Chondrocyte (in vitro differentiated cells): ENCODE measurements at regions not wholly inside any gene's neighbourhood (a gene's known extent, or its start where the extent isn't known, plus 50 kb on each side); places are given as distances from the start of the nearest gene placed in this dataset.
A peak's percentile ranks its signal among the peaks of the same experiment; 100 is the strongest.
"Not testable (repeated sequence)": the region's sequence is repeated elsewhere in the genome, so short reads cannot be mapped to it uniquely, and the experiment has no call there.

ENCODE experiments used
- DNase-seq: peaks from one replicate; pipeline ENCODE4 v3.0.0; 2021; ENCODE audit warnings: mixed read lengths, low spot score
- H3K27ac Mint-ChIP-seq: one replicate; pipeline ENCODE4 v1.8.0; 2021; ENCODE audit warnings: mild to moderate bottlenecking, moderate library complexity, mixed read lengths; ENCODE audit not compliant: unreplicated experiment
- H3K27me3 Mint-ChIP-seq: 2 replicates; pipeline ENCODE4 v1.8.0; 2021; ENCODE audit warnings: low read depth, mixed read lengths
- H3K36me3 Mint-ChIP-seq: 2 replicates; pipeline ENCODE4 v1.8.0; 2021; ENCODE audit warnings: low read depth, mixed read lengths
- H3K4me1 Mint-ChIP-seq: 2 replicates; pipeline ENCODE4 v1.8.0; 2021; ENCODE audit warnings: low read depth, mild to moderate bottlenecking, mixed read lengths
- H3K4me3 Mint-ChIP-seq: one replicate; pipeline ENCODE4 v1.8.0; 2021; ENCODE audit warnings: mild to moderate bottlenecking, moderate library complexity, mixed read lengths; ENCODE audit not compliant: unreplicated experiment
- H3K9me3 Mint-ChIP-seq: 2 replicates; pipeline ENCODE4 v1.8.0; 2021; ENCODE audit warnings: low read depth, mixed read lengths
- CTCF ChIP-seq: fragments of 200-600 bp; sonication (generic); IDR thresholded peaks from 2 replicates; pipeline ENCODE4 v1.5.0; 2021; ENCODE audit warnings: antibody characterized with exemption, mild to moderate bottlenecking, moderate library complexity

GRCh38 chr17:20791626-20792025 is 212.1 kb downstream of the CDRT15L2 start:
- no peaks in the 10 kb centered on the region for H3K9me3 Mint-ChIP-seq
- no peak overlapping the region for H3K27ac Mint-ChIP-seq
- H3K27me3 Mint-ChIP-seq: peaks cover 4% of the 10 kb centered on the region
- no peaks in the 10 kb centered on the region for H3K36me3 Mint-ChIP-seq
- H3K4me1 Mint-ChIP-seq: peaks cover 6% of the 10 kb centered on the region
- no peak for DNase-seq
- TF ChIP-seq CTCF: no peak
- no peak overlapping the region for H3K4me3 Mint-ChIP-seq

GRCh38 chr17:20794532-20794931 is 215.0 kb downstream of the CDRT15L2 start:
- H3K27ac Mint-ChIP-seq, H3K36me3 Mint-ChIP-seq, H3K9me3 Mint-ChIP-seq: not testable (repeated sequence)

GRCh38 chr17:20797292-20797691 is 217.8 kb downstream of the CDRT15L2 start:
- no peak for DNase-seq
- TF ChIP-seq CTCF: no peak
- Mint-ChIP-seq H3K4me1 (peaks cover 15% of the 10 kb centered on the region), H3K9me3 (no peaks in the 10 kb centered on the region), H3K4me3 (no peak overlapping the region), H3K27me3 (no peaks in the 10 kb centered on the region), H3K36me3 (no peaks in the 10 kb centered on the region), H3K27ac (no peak overlapping the region)

More at GRCh38 chr17:20794532-20794931, 215.0 kb downstream of the CDRT15L2 start:
- H3K4me1 Mint-ChIP-seq, H3K4me3 Mint-ChIP-seq, H3K27me3 Mint-ChIP-seq, DNase-seq: not testable (repeated sequence)
- TF ChIP-seq CTCF: peak; percentile 43

- Mint-ChIP-seq H3K27me3 (no peaks in the 10 kb centered on the region), H3K27ac (peak overlapping the region; percentile 63), H3K9me3 (no peaks in the 10 kb centered on the region)
These were observed 220.6 kb downstream of the CDRT15L2 start for GRCh38 chr17:20800146-20800545.

GRCh38 chr17:20805751-20806150 is 226.2 kb downstream of the CDRT15L2 start:
- no peaks in the 10 kb centered on the region for H3K27me3 Mint-ChIP-seq
- no peaks in the 10 kb centered on the region for H3K36me3 Mint-ChIP-seq
- H3K4me3 Mint-ChIP-seq: no peak overlapping the region
- H3K9me3 Mint-ChIP-seq: peaks cover 5% of the 10 kb centered on the region
- no peak overlapping the region for H3K27ac Mint-ChIP-seq
- no peak for DNase-seq
- TF ChIP-seq CTCF: no peak
- H3K4me1 Mint-ChIP-seq: peaks cover 5% of the 10 kb centered on the region

More at GRCh38 chr17:20800146-20800545, 220.6 kb downstream of the CDRT15L2 start:
- TF ChIP-seq CTCF: no peak
- Mint-ChIP-seq H3K4me3 (no peak overlapping the region), H3K36me3 (no peaks in the 10 kb centered on the region), H3K4me1 (peaks cover 15% of the 10 kb centered on the region)
- DNase-seq: no peak

GRCh38 chr17:20807566-20807965 is 228.0 kb downstream of the CDRT15L2 start:
- not testable (repeated sequence) for H3K27me3 Mint-ChIP-seq, H3K4me1 Mint-ChIP-seq, DNase-seq, H3K4me3 Mint-ChIP-seq, H3K9me3 Mint-ChIP-seq, H3K27ac Mint-ChIP-seq, H3K36me3 Mint-ChIP-seq

- H3K9me3 Mint-ChIP-seq, H3K27me3 Mint-ChIP-seq, H3K4me1 Mint-ChIP-seq: not testable (repeated sequence)
These were observed 227.4 kb downstream of the USP22 start for GRCh38 chr17:20815410-20815809.

More at GRCh38 chr17:20815410-20815809, 227.4 kb downstream of the USP22 start:
- not testable (repeated sequence) for H3K27ac Mint-ChIP-seq, DNase-seq, H3K4me3 Mint-ChIP-seq, H3K36me3 Mint-ChIP-seq
